ENCODE measurements at regions not wholly inside any gene's neighbourhood (a gene's known extent, or its start where the extent isn't known, plus 50 kb on each side); places are given as distances from the start of the nearest gene placed in this dataset.

GRCh38 chr1:60577029-60577428, 503.5 kb upstream of the C1orf87 start:
- DNase-seq = no peak

- DNase-seq = no peak
Observed at GRCh38 chr1:60575326-60575977, 501.9 kb upstream of the C1orf87 start.

- no peak for DNase-seq
Observed at GRCh38 chr1:60573726-60574409, 500.3 kb upstream of the C1orf87 start.

- no peak for DNase-seq
Observed at GRCh38 chr1:60573121-60573520, 499.6 kb upstream of the C1orf87 start.

GRCh38 chr1:60572378-60572777, 498.8 kb upstream of the C1orf87 start:
- DNase-seq = no peak

- DNase-seq = no peak
Observed at GRCh38 chr1:60571811-60572210, 498.2 kb upstream of the C1orf87 start.

- no peak for DNase-seq
Observed at GRCh38 chr1:60569189-60569588, 495.6 kb upstream of the C1orf87 start.

GRCh38 chr1:60567256-60567655, 493.7 kb upstream of the C1orf87 start:
- no peak for DNase-seq

GRCh38 chr1:60564916-60565750, 491.6 kb upstream of the C1orf87 start:
- DNase-seq = no peak

- no peak for DNase-seq
Observed at GRCh38 chr1:60563777-60564535, 490.4 kb upstream of the C1orf87 start.

- no peak for DNase-seq
Observed at GRCh38 chr1:60562740-60563139, 489.2 kb upstream of the C1orf87 start.

- DNase-seq = no peak
Observed at GRCh38 chr1:60560701-60561100, 487.1 kb upstream of the C1orf87 start.

- no peak for DNase-seq
Observed at GRCh38 chr1:60558236-60558635, 484.7 kb upstream of the C1orf87 start.

GRCh38 chr1:60553730-60554129, 480.2 kb upstream of the C1orf87 start:
- DNase-seq = no peak

GRCh38 chr1:60547821-60548220, 474.3 kb upstream of the C1orf87 start:
- DNase-seq = no peak

GRCh38 chr1:60541831-60542532, 468.4 kb upstream of the C1orf87 start:
- DNase-seq = no peak

GRCh38 chr1:60540141-60540540, 466.6 kb upstream of the C1orf87 start:
- no peak for DNase-seq

- no peak for DNase-seq
Observed at GRCh38 chr1:60535713-60536112, 462.1 kb upstream of the C1orf87 start.

GRCh38 chr1:60527567-60527966, 454.0 kb upstream of the C1orf87 start:
- DNase-seq = no peak

GRCh38 chr1:60516996-60517395, 443.4 kb upstream of the C1orf87 start:
- no peak for DNase-seq

- DNase-seq = no peak
Observed at GRCh38 chr1:60510162-60510561, 436.6 kb upstream of the C1orf87 start.

GRCh38 chr1:60504206-60504840, 430.8 kb upstream of the C1orf87 start:
- no peak for DNase-seq

Measured in stimulated activated naive CD4-positive, alpha-beta T cell treated with Interleukin-2 at 50 U/mL for 16 hours (primary cell).